Smooth muscle cell (in vitro differentiated cells): ENCODE measurements at regions not wholly inside any gene's neighbourhood (a gene's known extent, or its start where the extent isn't known, plus 50 kb on each side); places are given as distances from the start of the nearest gene placed in this dataset.

Experiments
- DNase-seq: peaks from one replicate; lab custom pipeline; 2025; ENCODE audit not compliant: unreplicated experiment; lab: John Stamatoyannopoulos, UW
- H2AFZ ChIP-seq: fragments of 200-600 bp; sonication (generic); 2 replicates; pipeline ENCODE4 v1.6.0; 2016; ENCODE audit warnings: antibody characterized with exemption, low read depth, mild to moderate bottlenecking
- H3F3A ChIP-seq: fragments of 200-600 bp; sonication (generic); 2 replicates; pipeline ENCODE4 v1.6.0; 2017; ENCODE audit warnings: antibody characterized with exemption, low read depth
- H3K27ac ChIP-seq: fragments of 200-600 bp; sonication (generic); 2 replicates; pipeline ENCODE4 v1.5.1; 2016; ENCODE audit warnings: low read depth, mild to moderate bottlenecking
- H3K27me3 ChIP-seq: fragments of 200-600 bp; sonication (generic); 2 replicates; pipeline ENCODE4 v1.6.1; 2016; ENCODE audit warnings: low read depth, mild to moderate bottlenecking
- H3K36me3 ChIP-seq: fragments of 200-600 bp; sonication (generic); 2 replicates; pipeline ENCODE4 v1.5.1; 2016; ENCODE audit warnings: low read depth
- H3K4me1 ChIP-seq: fragments of 200-600 bp; sonication (generic); 2 replicates; pipeline ENCODE4 v1.5.1; 2016; ENCODE audit warnings: low read depth
- H3K4me2 ChIP-seq: fragments of 200-600 bp; sonication (generic); 2 replicates; pipeline ENCODE4 v1.6.0; 2016; ENCODE audit warnings: mild to moderate bottlenecking
- H3K4me3 ChIP-seq: fragments of 200-600 bp; sonication (generic); 2 replicates; pipeline ENCODE4 v1.5.1; 2016; ENCODE audit warnings: mild to moderate bottlenecking
- H3K79me2 ChIP-seq: fragments of 200-600 bp; sonication (generic); 2 replicates; pipeline ENCODE4 v1.6.0; 2016; ENCODE audit warnings: low read depth, mild to moderate bottlenecking
- H3K9ac ChIP-seq: fragments of 200-600 bp; sonication (generic); 2 replicates; pipeline ENCODE4 v1.6.0; 2016; ENCODE audit warnings: low read depth
- H3K9me3 ChIP-seq: fragments of 200-600 bp; sonication (generic); replicated peaks from 2 replicates; pipeline ENCODE4 v1.5.1; 2016; ENCODE audit warnings: low read depth
- H4K20me1 ChIP-seq: fragments of 200-600 bp; sonication (generic); 2 replicates; pipeline ENCODE4 v1.6.0; 2016; ENCODE audit warnings: low read depth
- WGBS: methylation state at CpG from one replicate; pipeline ENCODE4 v1.1.7; 2016; ENCODE audit warnings: low lambda C conversion rate; 5-methylcytosine and 5-hydroxymethylcytosine counted together
- TF ChIP-seq, protein P1 (sequence below): fragments of 200-600 bp; sonication (generic); IDR thresholded peaks from 2 replicates; pipeline ENCODE4 v1.5.1; 2017; ENCODE audit warnings: borderline replicate concordance, mild to moderate bottlenecking, antibody characterized with exemption; ENCODE audit not compliant: insufficient read depth, poor library complexity, severe bottlenecking

DNA sequence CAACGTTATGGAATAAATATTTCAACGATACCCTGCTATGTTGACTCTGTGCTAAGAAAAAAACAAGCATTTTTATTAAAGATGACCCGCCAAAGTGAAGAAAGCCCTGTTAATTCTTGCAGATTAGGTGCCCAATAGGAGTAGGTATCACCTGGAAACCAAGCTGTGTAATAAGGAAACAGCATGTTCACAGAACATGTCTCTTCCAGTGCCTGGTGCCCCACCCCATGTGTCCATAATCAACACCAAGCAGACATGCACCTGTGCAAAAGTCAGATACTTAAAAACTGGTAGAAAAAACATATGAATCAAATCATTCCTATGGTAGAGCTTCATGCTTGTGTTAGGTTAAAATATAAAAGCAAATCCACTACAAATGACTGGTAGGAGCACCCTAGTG, 327.1 kb downstream of the SHANK2 start:
- no peaks in the 10 kb centered on the region for H3K4me1 ChIP-seq
- H2AFZ ChIP-seq = no peak overlapping the region
- no peak overlapping the region for H3K9ac ChIP-seq
- H3K27me3 ChIP-seq = no peaks in the 10 kb centered on the region
- no peak overlapping the region for H3K27ac ChIP-seq
- no peaks in the 10 kb centered on the region for H3K36me3 ChIP-seq
- TF ChIP-seq, protein P1, sequence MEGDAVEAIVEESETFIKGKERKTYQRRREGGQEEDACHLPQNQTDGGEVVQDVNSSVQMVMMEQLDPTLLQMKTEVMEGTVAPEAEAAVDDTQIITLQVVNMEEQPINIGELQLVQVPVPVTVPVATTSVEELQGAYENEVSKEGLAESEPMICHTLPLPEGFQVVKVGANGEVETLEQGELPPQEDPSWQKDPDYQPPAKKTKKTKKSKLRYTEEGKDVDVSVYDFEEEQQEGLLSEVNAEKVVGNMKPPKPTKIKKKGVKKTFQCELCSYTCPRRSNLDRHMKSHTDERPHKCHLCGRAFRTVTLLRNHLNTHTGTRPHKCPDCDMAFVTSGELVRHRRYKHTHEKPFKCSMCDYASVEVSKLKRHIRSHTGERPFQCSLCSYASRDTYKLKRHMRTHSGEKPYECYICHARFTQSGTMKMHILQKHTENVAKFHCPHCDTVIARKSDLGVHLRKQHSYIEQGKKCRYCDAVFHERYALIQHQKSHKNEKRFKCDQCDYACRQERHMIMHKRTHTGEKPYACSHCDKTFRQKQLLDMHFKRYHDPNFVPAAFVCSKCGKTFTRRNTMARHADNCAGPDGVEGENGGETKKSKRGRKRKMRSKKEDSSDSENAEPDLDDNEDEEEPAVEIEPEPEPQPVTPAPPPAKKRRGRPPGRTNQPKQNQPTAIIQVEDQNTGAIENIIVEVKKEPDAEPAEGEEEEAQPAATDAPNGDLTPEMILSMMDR = no peak
- H4K20me1 ChIP-seq = no peaks in the 10 kb centered on the region
- H3K9me3 ChIP-seq = peaks cover 12% of the 10 kb centered on the region
- no peaks in the 10 kb centered on the region for H3K79me2 ChIP-seq
- no peaks in the 10 kb centered on the region for H3F3A ChIP-seq
- no peak overlapping the region for H3K4me2 ChIP-seq
- H3K4me3 ChIP-seq = no peak overlapping the region
- 95% methylated on average over 3 of the region's 3 CpGs for WGBS
- no peak for DNase-seq

DNA sequence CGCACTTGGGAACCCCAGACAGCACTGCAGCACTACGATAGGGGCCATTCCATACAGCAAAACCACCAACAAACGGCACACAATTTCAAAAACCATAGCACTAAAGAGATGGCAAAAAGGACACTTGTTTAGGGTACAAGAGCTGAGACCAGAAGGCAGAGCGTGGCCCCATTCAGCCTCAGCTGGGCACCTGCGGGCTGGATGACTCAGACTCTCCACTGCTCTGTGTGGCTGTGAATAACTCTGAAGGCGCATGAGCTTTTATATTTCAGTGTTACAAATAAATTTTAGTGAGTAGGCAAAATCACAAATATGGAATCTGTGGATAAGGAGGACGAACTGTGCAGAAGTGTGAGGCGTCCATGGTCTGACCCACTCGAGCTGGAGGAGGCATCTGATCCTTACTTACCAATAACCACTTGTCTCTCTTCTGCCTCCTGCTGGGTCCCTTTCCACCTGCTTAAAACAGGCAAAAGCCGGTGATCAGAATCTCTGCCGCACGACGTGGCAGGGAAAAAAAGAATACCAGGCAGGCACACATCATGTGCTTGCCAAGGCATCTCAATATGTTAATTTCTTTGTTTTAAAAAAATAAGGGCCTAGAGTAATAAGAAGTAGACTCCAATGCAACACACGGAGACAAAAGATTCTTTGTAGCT, 325.7 kb downstream of the SHANK2 start:
- no peak for DNase-seq
- H3K4me1 ChIP-seq = no peaks in the 10 kb centered on the region
- no peaks in the 10 kb centered on the region for H4K20me1 ChIP-seq
- H3K79me2 ChIP-seq = no peaks in the 10 kb centered on the region
- no peak overlapping the region for H3K4me2 ChIP-seq
- no peaks in the 10 kb centered on the region for H3K27me3 ChIP-seq
- peaks cover 8% of the 10 kb centered on the region for H3K9me3 ChIP-seq
- no peak overlapping the region for H3K27ac ChIP-seq
- no peak overlapping the region for H3K4me3 ChIP-seq
- H2AFZ ChIP-seq = no peak overlapping the region
- TF ChIP-seq, protein P1 = no peak
- 89% methylated on average over 14 of the region's 14 CpGs for WGBS
- H3K36me3 ChIP-seq = no peaks in the 10 kb centered on the region
- no peak overlapping the region for H3K9ac ChIP-seq
- H3F3A ChIP-seq = no peaks in the 10 kb centered on the region

DNA sequence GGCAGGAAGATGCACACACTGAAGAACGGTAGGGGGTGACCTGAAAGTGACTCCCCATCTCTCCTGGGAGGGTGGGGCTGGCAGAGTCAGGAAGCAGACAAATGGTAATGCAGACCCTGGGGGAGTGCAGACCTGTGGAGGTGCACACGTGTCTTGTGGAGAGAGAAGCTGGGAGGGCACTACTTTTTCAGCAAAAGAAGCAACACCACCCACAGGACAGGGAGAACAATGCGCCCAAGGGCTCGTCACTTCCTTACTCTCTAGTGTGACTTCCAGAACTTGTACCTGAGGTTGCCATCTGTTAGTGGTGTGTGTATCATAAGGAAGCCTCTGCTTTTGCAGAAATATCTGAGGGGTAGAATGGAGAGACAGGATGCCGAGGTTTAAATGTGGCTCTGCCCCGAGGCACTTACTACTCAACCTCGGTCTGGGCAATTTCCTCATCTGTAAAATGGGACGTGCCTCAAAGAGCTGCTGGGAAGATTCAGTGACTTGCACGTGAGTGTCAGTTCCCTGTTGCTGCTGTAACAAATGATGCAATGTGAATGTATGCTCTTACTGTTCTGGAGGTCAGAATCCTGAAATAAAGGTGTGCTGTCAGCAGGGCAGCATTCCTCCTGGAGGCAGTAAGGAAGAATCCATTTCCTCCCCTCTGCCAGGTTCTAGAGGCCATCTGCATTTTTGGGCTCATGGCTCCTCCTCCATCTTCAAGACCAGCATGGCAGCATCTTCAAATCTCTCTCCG, 323.4 kb downstream of the SHANK2 start:
- no peak overlapping the region for H3K27ac ChIP-seq
- H4K20me1 ChIP-seq = no peaks in the 10 kb centered on the region
- no peak overlapping the region for H3K4me2 ChIP-seq
- no peaks in the 10 kb centered on the region for H3K79me2 ChIP-seq
- no peak overlapping the region for H2AFZ ChIP-seq
- DNase-seq = no peak
- H3K27me3 ChIP-seq = no peaks in the 10 kb centered on the region
- H3F3A ChIP-seq = no peaks in the 10 kb centered on the region
- no peak overlapping the region for H3K4me3 ChIP-seq
- no peaks in the 10 kb centered on the region for H3K36me3 ChIP-seq
- no peaks in the 10 kb centered on the region for H3K9me3 ChIP-seq
- 76% methylated on average over 10 of the region's 10 CpGs for WGBS
- no peak overlapping the region for H3K9ac ChIP-seq
- TF ChIP-seq, protein P1 = no peak
- H3K4me1 ChIP-seq = no peaks in the 10 kb centered on the region
